ENCODE measurements at regions not wholly inside any gene's neighbourhood (a gene's known extent, or its start where the extent isn't known, plus 50 kb on each side); places are given as distances from the start of the nearest gene placed in this dataset.

DNA sequence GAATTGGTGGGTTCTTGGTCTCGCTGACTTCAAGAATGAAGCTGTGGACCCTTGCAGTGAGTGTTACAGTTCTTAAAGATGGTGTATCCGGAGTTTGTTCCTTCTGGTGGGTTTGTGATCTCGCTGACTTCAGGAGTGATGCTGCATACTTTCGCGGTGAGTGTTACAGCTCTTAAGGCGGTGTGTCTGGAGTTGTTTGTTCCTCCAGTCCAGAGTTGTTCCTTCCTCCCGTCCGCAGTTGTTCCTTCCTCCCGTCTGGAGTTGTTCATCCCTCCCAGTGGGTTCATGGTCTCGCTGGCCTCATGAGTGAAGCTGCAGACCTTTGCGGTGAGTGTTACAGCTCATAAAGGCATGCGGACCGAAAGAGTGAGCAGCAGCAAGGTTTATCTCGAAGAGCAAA is 159.6 kb upstream of the ADAMTSL1 start:
- no peak overlapping the region for H3K4me3 Mint-ChIP-seq (ENCODE audit: unreplicated experiment)
- DNase-seq = no peak
- H3K27ac Mint-ChIP-seq (ENCODE audit: unreplicated experiment) = no peak overlapping the region
- TF ChIP-seq, protein P1, sequence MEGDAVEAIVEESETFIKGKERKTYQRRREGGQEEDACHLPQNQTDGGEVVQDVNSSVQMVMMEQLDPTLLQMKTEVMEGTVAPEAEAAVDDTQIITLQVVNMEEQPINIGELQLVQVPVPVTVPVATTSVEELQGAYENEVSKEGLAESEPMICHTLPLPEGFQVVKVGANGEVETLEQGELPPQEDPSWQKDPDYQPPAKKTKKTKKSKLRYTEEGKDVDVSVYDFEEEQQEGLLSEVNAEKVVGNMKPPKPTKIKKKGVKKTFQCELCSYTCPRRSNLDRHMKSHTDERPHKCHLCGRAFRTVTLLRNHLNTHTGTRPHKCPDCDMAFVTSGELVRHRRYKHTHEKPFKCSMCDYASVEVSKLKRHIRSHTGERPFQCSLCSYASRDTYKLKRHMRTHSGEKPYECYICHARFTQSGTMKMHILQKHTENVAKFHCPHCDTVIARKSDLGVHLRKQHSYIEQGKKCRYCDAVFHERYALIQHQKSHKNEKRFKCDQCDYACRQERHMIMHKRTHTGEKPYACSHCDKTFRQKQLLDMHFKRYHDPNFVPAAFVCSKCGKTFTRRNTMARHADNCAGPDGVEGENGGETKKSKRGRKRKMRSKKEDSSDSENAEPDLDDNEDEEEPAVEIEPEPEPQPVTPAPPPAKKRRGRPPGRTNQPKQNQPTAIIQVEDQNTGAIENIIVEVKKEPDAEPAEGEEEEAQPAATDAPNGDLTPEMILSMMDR (IDR thresholded peaks at IDR 0.05; ENCODE audit: insufficient read depth in 1 of 2, low read depth in 1 of 2, low read length in 1 of 2, severe bottlenecking in 1 of 2, unreplicated experiment in 1 of 2) = no peak
- Histone ChIP-seq H3K27me3 (replicated peaks; ENCODE audit: control insufficient read depth, insufficient read depth, low read length) (no peaks in the 10 kb centered on the region), H3K9me3 (no peaks in the 10 kb centered on the region), H3K4me1 (no peaks in the 10 kb centered on the region), H3K36me3 (ENCODE audit: control insufficient read depth, insufficient read depth, low read length) (no peaks in the 10 kb centered on the region), H3K4me3 (ENCODE audit: low read depth, low read length) (no peak overlapping the region)
- no peaks in the 10 kb centered on the region for H3K36me3 Mint-ChIP-seq (ENCODE audit: insufficient read depth, unreplicated experiment)
- H3K27me3 Mint-ChIP-seq (ENCODE audit: insufficient read depth, unreplicated experiment) = no peaks in the 10 kb centered on the region
- intact Hi-C loops (cut with micrococcal nuclease; ENCODE audit: unreplicated experiment) = no loop called here
- CTCF ChIA-PET = no interaction called here
- no TSS peak for BruUV-seq (replicated peaks)
- POLR2A ChIA-PET = no interaction called here
- no peaks in the 10 kb centered on the region for H3K4me1 Mint-ChIP-seq (ENCODE audit: low read depth, unreplicated experiment)
- H3K9me3 Mint-ChIP-seq (ENCODE audit: unreplicated experiment) = no peaks in the 10 kb centered on the region

- no peak overlapping the region for H3K4me3 Mint-ChIP-seq (ENCODE audit: unreplicated experiment)
- DNase-seq = no peak
- TF ChIP-seq, protein P1 (IDR thresholded peaks at IDR 0.05; ENCODE audit: insufficient read depth in 1 of 2, low read depth in 1 of 2, low read length in 1 of 2, severe bottlenecking in 1 of 2, unreplicated experiment in 1 of 2) = no peak
- no peaks in the 10 kb centered on the region for H3K27me3 Mint-ChIP-seq (ENCODE audit: insufficient read depth, unreplicated experiment)
- H3K9me3 ChIP-seq = no peaks in the 10 kb centered on the region
- BruUV-seq (replicated peaks) = no TSS peak
- no peaks in the 10 kb centered on the region for H3K9me3 Mint-ChIP-seq (ENCODE audit: unreplicated experiment)
- no peak overlapping the region for H3K4me3 ChIP-seq (ENCODE audit: low read depth, low read length)
- intact Hi-C loops (cut with micrococcal nuclease; ENCODE audit: unreplicated experiment) = no loop called here
- POLR2A ChIA-PET = no interaction called here
- H3K36me3 ChIP-seq (ENCODE audit: control insufficient read depth, insufficient read depth, low read length) = no peaks in the 10 kb centered on the region
- no peaks in the 10 kb centered on the region for H3K4me1 Mint-ChIP-seq (ENCODE audit: low read depth, unreplicated experiment)
- H3K27me3 ChIP-seq (replicated peaks; ENCODE audit: control insufficient read depth, insufficient read depth, low read length) = no peaks in the 10 kb centered on the region
- H3K36me3 Mint-ChIP-seq (ENCODE audit: insufficient read depth, unreplicated experiment) = no peaks in the 10 kb centered on the region
- H3K27ac Mint-ChIP-seq (ENCODE audit: unreplicated experiment) = no peak overlapping the region
- H3K4me1 ChIP-seq = no peaks in the 10 kb centered on the region
- CTCF ChIA-PET = no interaction called here
Measured at GRCh38 chr9:18317896-18318295, 156.1 kb upstream of the ADAMTSL1 start.

DNA sequence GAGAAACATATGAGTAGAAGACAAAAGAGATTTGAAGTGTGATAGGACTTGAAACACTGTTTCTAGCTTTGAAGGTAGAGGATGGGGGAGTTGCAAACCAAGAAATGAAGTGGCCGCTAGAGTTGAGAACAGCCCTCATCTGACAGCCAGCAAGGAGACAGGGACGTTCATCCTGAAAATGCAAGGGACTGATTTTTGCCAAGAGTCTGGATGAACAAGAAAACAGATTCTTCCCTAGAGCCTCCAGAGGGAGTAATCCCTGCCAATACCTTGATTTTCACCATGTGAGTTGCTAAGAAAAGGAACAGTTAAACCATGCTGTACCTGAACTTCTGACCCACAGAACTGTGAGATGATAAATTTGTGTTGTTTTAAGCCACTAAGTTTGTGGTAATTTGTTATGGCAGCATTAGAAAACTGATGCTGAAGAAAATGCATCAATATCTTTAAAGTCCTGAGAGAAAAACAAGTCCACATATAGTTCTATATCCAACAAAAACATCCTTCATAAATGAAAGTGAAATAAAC is 154.0 kb upstream of the ADAMTSL1 start:
- no peaks in the 10 kb centered on the region for H3K27me3 ChIP-seq (replicated peaks; ENCODE audit: control insufficient read depth, insufficient read depth, low read length)
- Mint-ChIP-seq H3K4me1 (ENCODE audit: low read depth, unreplicated experiment) (no peaks in the 10 kb centered on the region), H3K27me3 (ENCODE audit: insufficient read depth, unreplicated experiment) (no peaks in the 10 kb centered on the region), H3K9me3 (ENCODE audit: unreplicated experiment) (no peaks in the 10 kb centered on the region), H3K27ac (ENCODE audit: unreplicated experiment) (no peak overlapping the region), H3K36me3 (ENCODE audit: insufficient read depth, unreplicated experiment) (no peaks in the 10 kb centered on the region), H3K4me3 (ENCODE audit: unreplicated experiment) (no peak overlapping the region)
- no TSS peak for BruUV-seq (replicated peaks)
- TF ChIP-seq, protein P1 (IDR thresholded peaks at IDR 0.05; ENCODE audit: insufficient read depth in 1 of 2, low read depth in 1 of 2, low read length in 1 of 2, severe bottlenecking in 1 of 2, unreplicated experiment in 1 of 2) = no peak
- no peaks in the 10 kb centered on the region for H3K36me3 ChIP-seq (ENCODE audit: control insufficient read depth, insufficient read depth, low read length)
- no peak for DNase-seq
- H3K4me3 ChIP-seq (ENCODE audit: low read depth, low read length) = no peak overlapping the region
- intact Hi-C loops (cut with micrococcal nuclease; ENCODE audit: unreplicated experiment) = no loop called here
- ChIA-PET POLR2A (no interaction called here), CTCF (no interaction called here)
- no peaks in the 10 kb centered on the region for H3K9me3 ChIP-seq
- H3K4me1 ChIP-seq = no peaks in the 10 kb centered on the region
